Psoas muscle (tissue), 7 donors: ENCODE measurements at regions not wholly inside any gene's neighbourhood (a gene's known extent, or its start where the extent isn't known, plus 50 kb on each side); places are given as distances from the start of the nearest gene placed in this dataset.

Source experiments
- ATAC-seq, 4 donors: fragments of 200-7000 bp; cut with Tn5 transposase; one replicate each; pipeline ENCODE4 v1.9.1; 2020; ENCODE audit warnings: moderate library complexity in 3 of 4, mild to moderate bottlenecking in 2 of 4
- DNase-seq, 2 donors: peaks; one replicate each; pipeline ENCODE4 v3.0.0-alpha.2; 2020
- H3K27ac ChIP-seq: fragments of 200-600 bp; one replicate; pipeline ENCODE4 v1.8.0; 2022
- H3K27me3 ChIP-seq, 3 donors: fragments of 200-600 bp in 1 of 3; one replicate each; pipeline versions ENCODE4 v1.6.1 to v1.8.0; 2013 to 2022; ENCODE audit warnings: low read length in 2 of 3, mild to moderate bottlenecking in 2 of 3, moderate library complexity in 1 of 3; ENCODE audit not compliant: insufficient read depth in 3 of 3
- H3K36me3 ChIP-seq, 2 donors: fragments of 200-600 bp in 1 of 2; one replicate each; pipeline versions ENCODE4 v1.6.1 to v1.8.0; 2013 to 2022; ENCODE audit warnings: low read depth in 1 of 2, mild to moderate bottlenecking in 1 of 2, moderate library complexity in 1 of 2; ENCODE audit not compliant: insufficient read depth in 1 of 2
- H3K4me1 ChIP-seq: fragments of 200-600 bp; one replicate; pipeline ENCODE4 v1.8.0; 2022
- H3K4me3 ChIP-seq: fragments of 200-600 bp; one replicate; pipeline ENCODE4 v1.8.0; 2022; ENCODE audit warnings: mild to moderate bottlenecking
- H3K9me3 ChIP-seq: fragments of 200-600 bp; one replicate; pipeline ENCODE4 v1.8.0; 2022
- WGBS, 3 donors: extraction: QIAGEN DNeasy Blood & Tissue Kit; methylation state at CpG; one replicate each; pipeline versions ENCODE4 v1.1.6 to v1.1.7; 2013; 5-methylcytosine and 5-hydroxymethylcytosine counted together
- intact Hi-C, 2 donors: fragments of 100-400 bp; cut with DNase I; formaldehyde crosslinking; loops; one replicate each; pipeline versions ENCODE4 v1.11.0 to v1.14.2; 2022
- TF ChIP-seq, protein P1 (sequence below): fragments of 200-600 bp; IDR thresholded peaks from one replicate; pipeline ENCODE4 v1.8.0; 2022; ENCODE audit warnings: antibody characterized with exemption
- donor health status: healthy with polysubstance abuse.
- donor health status: DM: no; HTN: no; CAD: no; lungs with moderate emphysema.
- donor health status: Bipolar disorder and iron deficiency.
- donor health status: healthy.
- donor health status: DM: yes; HTN: yes; CAD: no.
- donor health status: DM: no; HTN: no; CAD: no.
- donor health status: DM: yes; HTN: yes; CAD: no.

- Histone ChIP-seq H3K36me3 (no peaks in the 10 kb centered on the region), H3K27ac (no peak overlapping the region), H3K9me3 (no peaks in the 10 kb centered on the region), H3K4me3 (no peak overlapping the region), H3K27me3 (peaks cover 0 to 16% (median 1%) of the 10 kb centered on the region in 3 donors), H3K4me1 (no peaks in the 10 kb centered on the region)
- no peak for DNase-seq
- intact Hi-C loops = no loop called here
- no peak for ATAC-seq
- 34 to 48% (median 39%) methylated on average over 7 of the region's 7 CpGs for WGBS, 3 donors
- TF ChIP-seq, protein P1, sequence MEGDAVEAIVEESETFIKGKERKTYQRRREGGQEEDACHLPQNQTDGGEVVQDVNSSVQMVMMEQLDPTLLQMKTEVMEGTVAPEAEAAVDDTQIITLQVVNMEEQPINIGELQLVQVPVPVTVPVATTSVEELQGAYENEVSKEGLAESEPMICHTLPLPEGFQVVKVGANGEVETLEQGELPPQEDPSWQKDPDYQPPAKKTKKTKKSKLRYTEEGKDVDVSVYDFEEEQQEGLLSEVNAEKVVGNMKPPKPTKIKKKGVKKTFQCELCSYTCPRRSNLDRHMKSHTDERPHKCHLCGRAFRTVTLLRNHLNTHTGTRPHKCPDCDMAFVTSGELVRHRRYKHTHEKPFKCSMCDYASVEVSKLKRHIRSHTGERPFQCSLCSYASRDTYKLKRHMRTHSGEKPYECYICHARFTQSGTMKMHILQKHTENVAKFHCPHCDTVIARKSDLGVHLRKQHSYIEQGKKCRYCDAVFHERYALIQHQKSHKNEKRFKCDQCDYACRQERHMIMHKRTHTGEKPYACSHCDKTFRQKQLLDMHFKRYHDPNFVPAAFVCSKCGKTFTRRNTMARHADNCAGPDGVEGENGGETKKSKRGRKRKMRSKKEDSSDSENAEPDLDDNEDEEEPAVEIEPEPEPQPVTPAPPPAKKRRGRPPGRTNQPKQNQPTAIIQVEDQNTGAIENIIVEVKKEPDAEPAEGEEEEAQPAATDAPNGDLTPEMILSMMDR = no peak
Observed at GRCh38 chr1:29936031-29936544, 699.8 kb downstream of the PTPRU start.

DNA sequence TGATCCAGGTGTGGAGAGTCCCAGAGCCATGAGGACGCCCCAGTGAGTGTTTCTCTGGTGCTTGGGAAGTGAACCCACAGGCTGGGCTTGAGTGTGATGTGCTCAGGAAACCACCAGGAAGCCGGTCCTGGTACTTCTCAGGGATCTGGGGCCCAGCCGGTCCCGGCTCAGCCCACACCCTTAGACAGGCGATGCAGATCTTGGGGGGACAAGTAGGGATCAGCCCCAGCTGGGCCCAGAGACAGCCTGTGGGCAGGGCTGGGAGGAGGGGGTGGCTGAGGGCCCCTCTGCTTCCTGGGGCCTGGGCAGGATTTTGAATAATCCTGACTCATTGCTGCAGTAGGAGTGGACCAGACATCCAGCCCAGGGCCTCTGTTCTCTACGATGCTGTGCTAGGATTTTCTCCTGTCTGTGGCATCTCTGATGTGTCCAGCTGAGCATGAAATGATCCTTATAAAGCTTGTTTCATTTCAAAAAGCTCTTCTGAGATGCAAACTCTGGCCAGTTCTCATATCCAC, 698.0 kb downstream of the PTPRU start:
- Histone ChIP-seq H3K9me3 (no peaks in the 10 kb centered on the region), H3K4me1 (no peaks in the 10 kb centered on the region), H3K27ac (no peak overlapping the region), H3K4me3 (no peak overlapping the region), H3K27me3 (peaks cover 0 to 22% (median 1%) of the 10 kb centered on the region in 3 donors), H3K36me3 (no peaks in the 10 kb centered on the region)
- intact Hi-C loops = no loop called here
- DNase-seq (no peak), ATAC-seq (no peak)
- WGBS, 3 donors = 89 to 92% (median 90%) methylated on average over 6 of the region's 6 CpGs
- TF ChIP-seq, protein P1 = no peak

GRCh38 chr1:29933067-29933466, 696.7 kb downstream of the PTPRU start:
- peaks cover 0 to 22% (median 5%) of the 10 kb centered on the region in 3 donors for H3K27me3 ChIP-seq
- H3K4me3 ChIP-seq = no peak overlapping the region
- H3K27ac ChIP-seq = no peak overlapping the region
- intact Hi-C loops = no loop called here
- 11 to 14% (median 12%) methylated on average over 4 of the region's 4 CpGs for WGBS, 3 donors
- TF ChIP-seq, protein P1 = no peak
- DNase-seq (no peak), ATAC-seq (no peak)
- no peaks in the 10 kb centered on the region for H3K9me3 ChIP-seq
- no peaks in the 10 kb centered on the region for H3K36me3 ChIP-seq
- H3K4me1 ChIP-seq = no peaks in the 10 kb centered on the region

GRCh38 chr1:29932626-29933025, 696.3 kb downstream of the PTPRU start:
- Histone ChIP-seq H3K36me3 (no peaks in the 10 kb centered on the region), H3K27me3 (peaks cover 0 to 22% (median 5%) of the 10 kb centered on the region in 3 donors), H3K9me3 (no peaks in the 10 kb centered on the region), H3K27ac (no peak overlapping the region), H3K4me1 (no peaks in the 10 kb centered on the region), H3K4me3 (no peak overlapping the region)
- 58 to 75% (median 68%) methylated on average over 8 of the region's 8 CpGs for WGBS, 3 donors
- intact Hi-C loops = no loop called here
- TF ChIP-seq, protein P1 = no peak
- DNase-seq = no peak
- no peak for ATAC-seq
